ENCODE measurements at regions not wholly inside any gene's neighbourhood (a gene's known extent, or its start where the extent isn't known, plus 50 kb on each side); places are given as distances from the start of the nearest gene placed in this dataset.
"Not testable (repeated sequence)": the region's sequence is repeated elsewhere in the genome, so short reads cannot be mapped to it uniquely, and the experiment has no call there.

GRCh38 chr1:60826320-60827094, 255.9 kb upstream of the NFIA start:
- Mint-ChIP-seq H3K4me3 (no peak overlapping the region), H3K27me3 (peaks cover 10% of the 10 kb centered on the region), H3K27ac (no peak overlapping the region), H3K9me3 (ENCODE audit: low read depth) (peaks cover 4% of the 10 kb centered on the region), H3K36me3 (no peaks in the 10 kb centered on the region), H3K4me1 (ENCODE audit: low read depth) (no peaks in the 10 kb centered on the region)

GRCh38 chr1:60825593-60825992, 256.8 kb upstream of the NFIA start:
- Mint-ChIP-seq H3K9me3 (ENCODE audit: low read depth) (peaks cover 4% of the 10 kb centered on the region), H3K4me3 (no peak overlapping the region), H3K36me3 (no peaks in the 10 kb centered on the region), H3K27me3 (peaks cover 3% of the 10 kb centered on the region), H3K27ac (no peak overlapping the region), H3K4me1 (ENCODE audit: low read depth) (no peaks in the 10 kb centered on the region)

DNA sequence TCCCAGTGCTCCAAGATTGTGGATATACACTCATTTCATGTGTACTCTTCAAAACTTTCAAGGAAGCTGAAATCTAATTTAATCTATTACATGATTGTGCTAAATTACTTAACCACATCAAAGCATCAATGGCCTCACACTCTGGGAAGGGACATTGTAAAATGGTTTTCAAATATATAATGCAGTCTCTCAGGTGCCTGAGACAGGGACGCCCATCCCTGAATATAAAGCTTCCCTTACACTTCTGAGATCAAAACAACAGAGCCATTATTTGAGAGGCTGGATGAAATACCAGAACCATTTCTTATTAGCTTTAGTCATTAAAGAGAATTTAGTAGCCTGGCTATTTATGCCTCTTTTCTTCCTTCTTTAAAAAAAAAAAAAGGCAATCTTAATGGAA, 259.2 kb upstream of the NFIA start:
- H3K27me3 Mint-ChIP-seq, result no peaks in the 10 kb centered on the region
- no peaks in the 10 kb centered on the region for H3K36me3 Mint-ChIP-seq
- H3K4me1 Mint-ChIP-seq (ENCODE audit: low read depth), result no peaks in the 10 kb centered on the region
- no peak overlapping the region for H3K4me3 Mint-ChIP-seq
- H3K27ac Mint-ChIP-seq, result no peak overlapping the region
- peaks cover 4% of the 10 kb centered on the region for H3K9me3 Mint-ChIP-seq (ENCODE audit: low read depth)

DNA sequence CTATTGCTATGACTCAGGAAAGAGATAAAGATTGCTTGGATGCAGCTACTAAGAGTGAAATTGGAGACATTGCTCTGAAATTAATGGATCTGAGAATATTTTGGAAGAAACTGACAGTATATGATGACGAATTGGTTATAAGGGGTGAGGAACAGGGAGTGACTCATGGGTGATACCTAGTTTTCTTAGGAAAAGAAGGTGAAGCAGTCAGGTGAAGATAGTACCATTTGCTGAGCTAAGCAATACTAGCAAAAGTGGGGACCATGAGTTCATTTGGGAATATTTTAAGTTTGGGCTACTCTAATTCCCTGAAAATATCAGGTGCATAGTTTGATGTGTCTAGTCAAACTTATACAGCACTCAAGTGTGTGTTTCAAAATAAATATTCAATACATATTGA, 260.1 kb upstream of the NFIA start:
- no peak overlapping the region for H3K27ac Mint-ChIP-seq
- H3K27me3 Mint-ChIP-seq, result no peaks in the 10 kb centered on the region
- H3K4me3 Mint-ChIP-seq, result no peak overlapping the region
- H3K36me3 Mint-ChIP-seq, result no peaks in the 10 kb centered on the region
- H3K4me1 Mint-ChIP-seq (ENCODE audit: low read depth), result no peaks in the 10 kb centered on the region
- H3K9me3 Mint-ChIP-seq (ENCODE audit: low read depth), result peaks cover 4% of the 10 kb centered on the region

GRCh38 chr1:60821156-60821555, 261.2 kb upstream of the NFIA start:
- Mint-ChIP-seq H3K4me3 (no peak overlapping the region), H3K9me3 (ENCODE audit: low read depth) (peaks cover under 1% of the 10 kb centered on the region), H3K36me3 (no peaks in the 10 kb centered on the region), H3K27me3 (no peaks in the 10 kb centered on the region), H3K27ac (no peak overlapping the region), H3K4me1 (ENCODE audit: low read depth) (no peaks in the 10 kb centered on the region)

- Mint-ChIP-seq H3K36me3 (no peaks in the 10 kb centered on the region), H3K27me3 (no peaks in the 10 kb centered on the region), H3K4me1 (ENCODE audit: low read depth) (no peaks in the 10 kb centered on the region), H3K27ac (no peak overlapping the region), H3K4me3 (no peak overlapping the region), H3K9me3 (ENCODE audit: low read depth) (no peaks in the 10 kb centered on the region)
Measured at GRCh38 chr1:60818969-60819701, 263.2 kb upstream of the NFIA start.

- Mint-ChIP-seq H3K9me3 (ENCODE audit: low read depth) (no peaks in the 10 kb centered on the region), H3K27ac (no peak overlapping the region), H3K36me3 (no peaks in the 10 kb centered on the region), H3K4me3 (no peak overlapping the region), H3K4me1 (ENCODE audit: low read depth) (no peaks in the 10 kb centered on the region), H3K27me3 (peaks cover 1% of the 10 kb centered on the region)
Measured at GRCh38 chr1:60813071-60813470, 269.3 kb upstream of the NFIA start.

DNA sequence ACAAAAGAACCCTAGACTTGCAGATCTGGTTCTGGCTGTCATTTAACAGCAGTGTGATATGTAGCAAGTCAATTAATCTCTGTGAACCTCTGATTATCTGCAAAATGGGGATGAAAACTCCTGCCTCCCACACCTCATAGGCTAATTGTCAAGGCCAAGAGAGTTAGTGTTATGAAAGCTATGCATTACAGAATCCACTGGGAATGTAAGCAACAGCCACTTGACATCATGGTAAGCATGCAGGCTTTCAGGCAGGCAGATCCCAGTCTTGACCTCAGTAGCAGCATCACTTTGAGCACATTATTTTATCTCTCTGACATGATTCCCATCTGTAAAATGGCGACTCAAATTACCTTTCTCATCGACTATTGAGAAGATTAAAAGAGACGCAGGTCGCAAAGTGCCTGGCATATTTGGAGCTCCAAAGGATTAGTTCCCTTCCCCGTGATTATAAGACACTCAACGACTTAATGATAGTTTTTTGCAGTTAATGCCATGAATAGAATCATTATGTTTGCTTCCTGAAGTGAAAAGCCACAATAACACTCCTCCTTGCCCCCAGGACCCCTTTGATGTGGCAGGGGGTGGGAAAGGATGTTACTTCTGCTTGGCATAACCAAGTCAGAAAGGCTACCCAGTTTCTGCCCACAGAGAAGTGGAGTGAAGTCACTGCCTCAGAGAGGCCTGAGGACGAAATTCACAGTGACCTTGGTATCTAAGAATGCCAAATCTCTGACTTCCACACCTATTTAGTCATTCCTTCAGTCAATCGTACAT, 273.0 kb upstream of the NFIA start:
- Mint-ChIP-seq H3K36me3 (no peaks in the 10 kb centered on the region), H3K27me3 (peaks cover 2% of the 10 kb centered on the region), H3K4me1 (ENCODE audit: low read depth) (no peaks in the 10 kb centered on the region), H3K9me3 (ENCODE audit: low read depth) (peaks cover 7% of the 10 kb centered on the region), H3K27ac (no peak overlapping the region), H3K4me3 (no peak overlapping the region)

- Mint-ChIP-seq H3K4me1 (ENCODE audit: low read depth) (no peaks in the 10 kb centered on the region), H3K36me3 (no peaks in the 10 kb centered on the region), H3K27me3 (peaks cover 2% of the 10 kb centered on the region), H3K9me3 (ENCODE audit: low read depth) (peaks cover 7% of the 10 kb centered on the region), H3K27ac (no peak overlapping the region), H3K4me3 (no peak overlapping the region)
Measured at GRCh38 chr1:60808676-60809075, 273.7 kb upstream of the NFIA start.

GRCh38 chr1:60802884-60803283, 279.5 kb upstream of the NFIA start:
- H3K27ac Mint-ChIP-seq, result no peak overlapping the region
- peaks cover 10% of the 10 kb centered on the region for H3K9me3 Mint-ChIP-seq (ENCODE audit: low read depth)
- H3K4me3 Mint-ChIP-seq, result no peak overlapping the region
- H3K36me3 Mint-ChIP-seq, result no peaks in the 10 kb centered on the region
- no peaks in the 10 kb centered on the region for H3K27me3 Mint-ChIP-seq
- no peaks in the 10 kb centered on the region for H3K4me1 Mint-ChIP-seq (ENCODE audit: low read depth)

GRCh38 chr1:60797351-60797750, 285.0 kb upstream of the NFIA start:
- H3K9me3 Mint-ChIP-seq (ENCODE audit: low read depth), result no peaks in the 10 kb centered on the region

GRCh38 chr1:60791226-60791625, 291.1 kb upstream of the NFIA start:
- H3K36me3 Mint-ChIP-seq, result no peaks in the 10 kb centered on the region
- no peak overlapping the region for H3K27ac Mint-ChIP-seq
- peaks cover 3% of the 10 kb centered on the region for H3K27me3 Mint-ChIP-seq
- no peak overlapping the region for H3K4me3 Mint-ChIP-seq
- H3K9me3 Mint-ChIP-seq (ENCODE audit: low read depth), result no peaks in the 10 kb centered on the region
- no peaks in the 10 kb centered on the region for H3K4me1 Mint-ChIP-seq (ENCODE audit: low read depth)

More at GRCh38 chr1:60797351-60797750, 285.0 kb upstream of the NFIA start:
- no peaks in the 10 kb centered on the region for H3K27me3 Mint-ChIP-seq
- H3K4me1 Mint-ChIP-seq (ENCODE audit: low read depth), result no peaks in the 10 kb centered on the region
- no peak overlapping the region for H3K27ac Mint-ChIP-seq
- no peaks in the 10 kb centered on the region for H3K36me3 Mint-ChIP-seq
- no peak overlapping the region for H3K4me3 Mint-ChIP-seq

- not testable (repeated sequence) for H3K9me3 Mint-ChIP-seq (ENCODE audit: low read depth); H3K27me3 Mint-ChIP-seq; H3K27ac Mint-ChIP-seq; H3K36me3 Mint-ChIP-seq; H3K4me1 Mint-ChIP-seq (ENCODE audit: low read depth); H3K4me3 Mint-ChIP-seq
Measured at GRCh38 chr1:60773099-60773498, 309.3 kb upstream of the NFIA start.

- Mint-ChIP-seq H3K36me3 (no peaks in the 10 kb centered on the region), H3K4me1 (ENCODE audit: low read depth) (no peaks in the 10 kb centered on the region), H3K27me3 (no peaks in the 10 kb centered on the region), H3K4me3 (no peak overlapping the region), H3K27ac (no peak overlapping the region), H3K9me3 (ENCODE audit: low read depth) (peaks cover 4% of the 10 kb centered on the region)
Measured at GRCh38 chr1:60769082-60769481, 313.3 kb upstream of the NFIA start.

DNA sequence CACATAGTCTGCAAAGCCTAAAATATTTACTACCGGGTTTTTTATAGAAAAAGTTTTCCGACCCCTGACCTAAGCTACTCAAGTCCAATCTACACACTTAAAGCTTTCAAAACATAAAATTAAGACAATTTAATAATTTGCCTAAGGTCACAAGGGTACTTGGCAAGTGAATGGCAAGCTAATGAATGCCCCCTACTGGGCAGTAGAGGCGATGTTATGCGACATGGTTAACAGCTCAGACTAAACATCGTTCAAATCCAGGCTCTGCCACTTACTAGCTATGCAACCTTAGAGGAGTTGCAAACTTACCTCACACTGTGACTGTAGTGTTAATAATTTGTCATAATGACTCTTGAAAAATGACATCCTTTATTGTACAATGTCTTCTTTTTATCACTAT, 317.2 kb upstream of the NFIA start:
- Mint-ChIP-seq H3K27ac (no peak overlapping the region), H3K4me1 (ENCODE audit: low read depth) (no peaks in the 10 kb centered on the region), H3K4me3 (no peak overlapping the region), H3K9me3 (ENCODE audit: low read depth) (peaks cover 4% of the 10 kb centered on the region), H3K36me3 (no peaks in the 10 kb centered on the region), H3K27me3 (peaks cover under 1% of the 10 kb centered on the region)

Data from activated naive CD8-positive, alpha-beta T cell (primary cell).